ENCODE measurements at regions not wholly inside any gene's neighbourhood (a gene's known extent, or its start where the extent isn't known, plus 50 kb on each side); places are given as distances from the start of the nearest gene placed in this dataset.

- in situ Hi-C loops (cut with HindIII; ENCODE audit: low sequenced_read_pairs), result no loop called here
Measured at GRCh38 chr15:79161837-79162508, 71.4 kb upstream of the RASGRF1 start.

- in situ Hi-C loops (cut with HindIII; ENCODE audit: low sequenced_read_pairs), result no loop called here
Measured at GRCh38 chr15:79160211-79160610, 69.6 kb upstream of the RASGRF1 start.

- in situ Hi-C loops (cut with HindIII; ENCODE audit: low sequenced_read_pairs), result no loop called here
Measured at GRCh38 chr15:79157631-79158592, 67.3 kb upstream of the RASGRF1 start.

- in situ Hi-C loops (cut with HindIII; ENCODE audit: low sequenced_read_pairs), result no loop called here
Measured at GRCh38 chr15:79156704-79157375, 66.3 kb upstream of the RASGRF1 start.

GRCh38 chr15:79154483-79155135 lies 64.0 kb upstream of the RASGRF1 start:
- in situ Hi-C loops (cut with HindIII; ENCODE audit: low sequenced_read_pairs), result no loop called here

GRCh38 chr15:79144290-79144689 lies 53.7 kb upstream of the RASGRF1 start:
- in situ Hi-C loops (cut with HindIII; ENCODE audit: low sequenced_read_pairs), result loop anchor here (5.0 kb wide), 2 partner anchors 57 to 97 kb away; no protein-coding TSS in a partner anchor

GRCh38 chr15:79140846-79141570 lies 50.4 kb upstream of the RASGRF1 start:
- in situ Hi-C loops (cut with HindIII; ENCODE audit: low sequenced_read_pairs), result loop anchor here (5.0 kb wide), 2 partner anchors 54 to 94 kb away; no protein-coding TSS in a partner anchor

Measured in endothelial cell of hepatic sinusoid (primary cell).